Mucosa of rectum (tissue), 2 donors: ENCODE measurements at regions not wholly inside any gene's neighbourhood (a gene's known extent, or its start where the extent isn't known, plus 50 kb on each side); places are given as distances from the start of the nearest gene placed in this dataset.

ENCODE experiments used
- H3K27ac ChIP-seq, 2 donors: one replicate each; pipeline ENCODE4 v1.7.0; 2013; ENCODE audit warnings: inconsistent platforms in 2 of 2, low read depth in 2 of 2, low read length in 2 of 2
- H3K27me3 ChIP-seq, 2 donors: one replicate each; pipeline ENCODE4 v1.7.0; 2013; ENCODE audit warnings: low read length in 2 of 2; ENCODE audit not compliant: control insufficient read depth in 2 of 2, insufficient read depth in 2 of 2
- H3K36me3 ChIP-seq, 2 donors: one replicate each; pipeline ENCODE4 v1.7.0; 2013; ENCODE audit warnings: low read length in 2 of 2; ENCODE audit not compliant: control insufficient read depth in 2 of 2, insufficient read depth in 2 of 2
- H3K4me1 ChIP-seq, 2 donors: one replicate each; pipeline ENCODE4 v1.7.0; 2013; ENCODE audit warnings: low read length in 2 of 2, mild to moderate bottlenecking in 1 of 2; ENCODE audit not compliant: control insufficient read depth in 2 of 2, insufficient read depth in 2 of 2
- H3K4me3 ChIP-seq, 2 donors: one replicate each; pipeline ENCODE4 v1.7.0; 2013; ENCODE audit warnings: low read length in 2 of 2
- H3K9ac ChIP-seq, 2 donors: one replicate each; pipeline ENCODE4 v1.7.0; 2013; ENCODE audit warnings: low read length in 2 of 2, low read depth in 1 of 2, mild to moderate bottlenecking in 1 of 2
- H3K9me3 ChIP-seq, 2 donors: one replicate each; pipeline ENCODE4 v1.7.0; 2013; ENCODE audit warnings: low read length in 2 of 2; ENCODE audit not compliant: control insufficient read depth in 2 of 2
- donor health status: healthy.
- donor health status: Normal muscosa, but diverticular disease.

DNA sequence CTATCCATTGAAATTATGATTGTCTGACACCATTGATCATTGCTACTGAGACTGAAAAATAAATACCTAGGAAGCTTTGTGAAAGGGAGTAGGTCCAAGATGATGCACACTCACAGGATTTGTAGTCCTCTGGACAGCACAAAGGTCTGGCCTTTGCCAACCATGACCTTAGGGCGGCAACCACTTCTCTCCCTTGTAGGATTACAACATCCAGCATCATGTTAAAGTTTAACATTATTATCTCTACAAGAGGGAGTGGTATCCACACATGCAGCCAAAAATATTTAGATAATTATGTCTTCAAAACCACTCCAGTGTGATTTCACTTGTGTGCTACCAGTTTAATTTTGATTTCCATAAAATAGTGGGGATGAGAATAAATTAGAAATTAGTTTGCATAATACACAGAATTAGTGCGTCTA is 51.1 kb upstream of the NHSL1 start:
- Histone ChIP-seq H3K4me3 (no peak overlapping the region), H3K36me3 (no peaks in the 10 kb centered on the region), H3K27me3 (no peaks in the 10 kb centered on the region), H3K27ac (peak overlapping the region; percentile 26 to 32), H3K9me3 (no peaks in the 10 kb centered on the region), H3K4me1 (peaks cover 4 to 18% of the 10 kb centered on the region in 2 donors), H3K9ac (no peak overlapping the region)

DNA sequence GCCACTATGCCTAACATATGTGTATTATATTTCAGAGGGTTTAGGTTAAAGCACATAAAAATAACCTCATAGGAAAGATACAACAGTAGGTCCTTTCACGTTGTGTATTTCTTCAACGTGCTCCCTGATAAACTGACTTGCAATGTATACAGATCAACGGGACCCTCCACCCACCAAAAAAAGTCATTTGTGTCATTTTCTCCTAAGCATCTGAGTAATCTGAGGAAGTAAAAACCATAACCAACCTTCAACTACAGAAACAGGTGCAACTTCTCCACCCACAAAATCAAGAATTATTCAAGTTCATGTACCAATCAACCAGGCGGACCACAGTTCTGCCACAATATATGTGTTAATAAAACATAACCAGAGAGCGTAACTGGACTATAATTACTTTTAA is 54.9 kb upstream of the NHSL1 start:
- Histone ChIP-seq H3K4me1 (peaks cover 0 to 11% of the 10 kb centered on the region in 2 donors), H3K27ac (no peak overlapping the region), H3K36me3 (no peaks in the 10 kb centered on the region), H3K27me3 (no peaks in the 10 kb centered on the region), H3K4me3 (no peak overlapping the region), H3K9me3 (no peaks in the 10 kb centered on the region), H3K9ac (no peak overlapping the region)

DNA sequence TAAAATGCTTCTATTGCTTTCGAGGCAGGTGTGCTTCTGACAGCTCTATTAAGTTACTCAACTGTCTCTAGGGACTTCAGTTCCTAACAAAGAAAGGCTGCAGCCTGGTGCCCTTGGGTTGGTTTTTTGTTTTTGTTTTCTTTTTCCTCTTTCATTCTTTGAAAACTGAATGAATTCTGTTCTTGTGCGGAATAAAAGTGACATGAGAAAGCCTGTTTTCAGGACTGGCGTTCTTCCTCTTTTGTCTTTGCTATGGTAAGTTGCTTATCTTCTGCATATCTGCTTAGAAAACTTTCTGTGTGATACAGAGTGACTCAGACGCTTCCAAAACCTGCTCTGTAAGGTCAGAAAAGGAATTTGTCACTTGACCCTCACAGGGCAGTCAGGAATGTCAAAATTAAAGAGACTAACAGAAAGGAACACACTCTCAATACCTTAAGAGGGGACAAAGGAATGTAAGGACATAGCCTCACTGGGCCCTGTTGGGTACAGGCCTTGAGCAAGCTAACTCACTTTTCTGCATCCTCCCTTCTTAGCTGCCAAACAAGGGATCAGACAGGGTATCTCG is 56.2 kb upstream of the NHSL1 start:
- no peaks in the 10 kb centered on the region for H3K27me3 ChIP-seq
- H3K36me3 ChIP-seq: no peaks in the 10 kb centered on the region
- no peak overlapping the region for H3K27ac ChIP-seq
- H3K9ac ChIP-seq: no peak overlapping the region
- peaks cover 7 to 8% of the 10 kb centered on the region in 2 donors for H3K4me1 ChIP-seq
- H3K9me3 ChIP-seq: no peaks in the 10 kb centered on the region
- H3K4me3 ChIP-seq: no peak overlapping the region

DNA sequence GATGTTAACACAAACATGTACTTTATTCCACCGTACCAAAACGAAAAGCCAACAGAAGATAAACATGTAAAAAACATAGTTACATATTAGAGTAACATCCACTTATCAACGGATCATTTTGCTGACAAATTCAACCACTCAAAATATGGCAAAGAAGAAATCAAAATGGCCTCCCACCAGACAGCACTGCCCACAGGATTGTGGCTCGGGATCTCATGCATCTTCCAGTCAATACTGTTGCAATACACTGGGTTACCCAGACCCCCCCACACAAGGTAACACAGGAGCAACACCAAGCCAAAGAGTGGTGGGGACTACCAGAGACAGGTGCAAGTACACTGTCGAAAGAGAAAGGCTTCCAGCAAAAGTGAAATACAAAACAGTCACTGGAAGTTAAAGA is 57.9 kb upstream of the NHSL1 start:
- no peaks in the 10 kb centered on the region for H3K27me3 ChIP-seq
- H3K4me1 ChIP-seq: peaks cover 13 to 15% of the 10 kb centered on the region in 2 donors
- H3K4me3 ChIP-seq: no peak overlapping the region
- no peak overlapping the region for H3K9ac ChIP-seq
- no peaks in the 10 kb centered on the region for H3K36me3 ChIP-seq
- H3K27ac ChIP-seq: no peak overlapping the region
- no peaks in the 10 kb centered on the region for H3K9me3 ChIP-seq

DNA sequence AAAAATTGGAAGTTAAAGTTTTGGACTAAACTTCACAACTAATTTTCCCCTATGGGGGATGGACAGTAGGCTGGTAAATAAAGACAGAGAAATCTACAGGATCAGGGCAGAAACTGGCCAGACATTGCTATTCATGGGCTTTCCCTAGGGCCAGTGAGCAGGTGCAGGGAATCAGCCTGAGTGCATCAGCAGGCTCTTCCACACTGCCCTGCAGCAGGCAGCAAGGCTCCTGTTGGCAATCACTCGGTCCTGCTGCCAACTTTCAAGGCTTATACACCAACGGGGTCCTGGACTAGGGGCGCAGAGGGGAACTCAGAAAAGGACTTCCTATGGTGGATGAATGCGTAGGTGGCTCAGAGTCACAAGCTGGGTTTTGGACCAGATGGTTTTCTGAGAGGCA is 59.8 kb upstream of the NHSL1 start:
- H3K4me3 ChIP-seq: no peak overlapping the region
- H3K27ac ChIP-seq: no peak overlapping the region
- H3K9ac ChIP-seq: no peak overlapping the region
- H3K4me1 ChIP-seq: peaks cover 13 to 15% of the 10 kb centered on the region in 2 donors
- H3K9me3 ChIP-seq: no peaks in the 10 kb centered on the region
- no peaks in the 10 kb centered on the region for H3K36me3 ChIP-seq
- H3K27me3 ChIP-seq: no peaks in the 10 kb centered on the region

DNA sequence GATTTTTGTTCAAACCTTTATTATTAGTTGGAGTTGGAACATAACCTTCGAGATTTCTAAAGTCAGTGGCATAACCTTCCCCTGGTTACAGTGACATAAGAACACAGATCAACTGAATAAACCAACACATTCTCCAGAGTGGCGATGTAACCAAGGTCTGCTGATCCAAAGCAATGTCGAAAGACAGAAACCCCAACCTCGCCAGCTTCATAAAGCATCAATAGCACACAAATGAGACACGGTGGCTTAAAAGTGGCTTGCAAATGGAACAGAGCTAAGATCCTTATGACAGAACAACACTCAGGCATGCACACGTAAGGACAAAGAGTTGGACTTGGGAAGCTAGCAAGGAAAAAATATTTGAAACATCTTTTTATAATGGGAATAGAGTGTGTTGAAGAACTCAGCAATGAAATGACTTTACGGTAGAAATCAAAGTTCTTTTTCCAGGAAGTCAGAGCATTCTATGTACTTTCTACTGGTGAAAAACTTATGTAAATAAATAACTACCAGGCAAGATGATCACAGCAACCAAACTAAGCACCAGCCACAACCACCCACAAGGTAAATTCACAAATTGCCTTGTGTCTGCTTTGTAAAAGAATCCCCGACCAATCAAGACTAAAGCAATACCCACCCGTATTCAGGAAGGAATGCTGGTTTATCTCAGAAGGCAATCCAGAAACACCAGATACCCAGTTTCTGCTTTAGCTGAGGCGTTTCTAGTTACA is 61.0 kb upstream of the NHSL1 start:
- H3K27me3 ChIP-seq: no peaks in the 10 kb centered on the region
- H3K4me3 ChIP-seq: peak overlapping the region; percentile 41 to 58
- H3K9ac ChIP-seq: peak overlapping the region in 1 of 2 donors; percentile 27
- H3K36me3 ChIP-seq: no peaks in the 10 kb centered on the region
- peaks cover 13 to 15% of the 10 kb centered on the region in 2 donors for H3K4me1 ChIP-seq
- peak overlapping the region; percentile 75 to 85 for H3K27ac ChIP-seq
- H3K9me3 ChIP-seq: no peaks in the 10 kb centered on the region

DNA sequence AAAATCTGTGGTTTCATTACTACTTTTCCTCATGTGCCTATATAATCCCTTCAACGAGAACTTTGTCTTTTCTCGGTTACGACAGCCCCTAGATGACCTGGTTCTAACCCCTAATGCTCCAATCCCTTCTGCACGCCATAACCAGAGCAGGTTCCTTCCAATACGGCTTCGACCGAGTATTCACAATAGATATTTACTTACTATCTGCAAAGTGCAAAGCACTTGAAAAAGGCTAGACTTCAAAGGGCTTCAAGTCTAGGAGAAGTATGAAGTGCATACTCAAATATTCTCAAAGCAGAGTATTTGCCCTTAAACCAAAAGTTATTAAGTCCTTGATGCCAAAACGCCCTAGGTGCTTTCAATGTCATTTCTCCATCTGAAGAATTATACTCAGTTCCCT is 63.4 kb upstream of the NHSL1 start:
- Histone ChIP-seq H3K27ac (no peak overlapping the region), H3K36me3 (no peaks in the 10 kb centered on the region), H3K4me1 (peaks cover 13 to 15% of the 10 kb centered on the region in 2 donors), H3K27me3 (no peaks in the 10 kb centered on the region), H3K9ac (no peak overlapping the region), H3K9me3 (no peaks in the 10 kb centered on the region), H3K4me3 (no peak overlapping the region)

DNA sequence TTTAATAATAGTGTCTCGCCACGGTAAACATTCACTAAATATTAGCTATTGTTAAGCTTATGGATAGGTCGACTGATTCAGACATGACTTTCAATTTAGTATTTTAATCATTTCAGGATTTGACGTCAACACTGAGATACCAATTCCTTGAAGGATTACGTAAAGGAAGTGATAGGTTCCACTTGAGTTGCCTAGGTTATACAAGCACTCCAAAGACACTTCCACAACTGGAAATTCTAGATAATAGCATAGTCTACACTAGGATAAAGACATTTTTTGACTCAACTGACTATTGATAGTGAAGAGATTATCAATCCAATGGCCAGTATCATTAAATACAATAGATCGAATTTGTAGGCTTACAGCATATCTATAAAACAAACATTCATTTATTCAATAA is 63.9 kb upstream of the NHSL1 start:
- Histone ChIP-seq H3K27ac (no peak overlapping the region), H3K4me3 (no peak overlapping the region), H3K27me3 (no peaks in the 10 kb centered on the region), H3K9me3 (no peaks in the 10 kb centered on the region), H3K4me1 (peaks cover 13 to 15% of the 10 kb centered on the region in 2 donors), H3K9ac (no peak overlapping the region), H3K36me3 (no peaks in the 10 kb centered on the region)

DNA sequence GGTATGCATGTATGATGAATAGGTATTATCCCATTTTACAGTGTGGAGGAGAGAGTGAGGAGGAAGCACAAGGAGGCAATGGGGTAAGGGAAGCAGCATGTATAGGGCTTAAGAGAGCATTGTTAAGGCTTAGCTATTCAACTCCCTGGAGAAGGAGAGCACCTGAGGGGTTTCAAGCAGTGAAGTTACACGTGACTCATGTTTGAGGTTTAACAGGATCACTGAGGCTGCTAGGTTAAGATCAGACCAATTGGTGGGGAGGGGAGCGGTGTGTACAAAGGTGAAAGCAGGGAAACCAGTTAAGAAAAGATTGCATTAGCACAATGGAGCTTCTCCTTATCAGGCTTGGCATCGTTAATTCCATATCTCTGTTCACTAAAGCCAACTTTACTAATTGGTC is 64.4 kb upstream of the NHSL1 start:
- Histone ChIP-seq H3K9me3 (no peaks in the 10 kb centered on the region), H3K4me1 (peaks cover 13 to 15% of the 10 kb centered on the region in 2 donors), H3K27me3 (no peaks in the 10 kb centered on the region), H3K36me3 (no peaks in the 10 kb centered on the region), H3K9ac (no peak overlapping the region), H3K27ac (no peak overlapping the region), H3K4me3 (no peak overlapping the region)

DNA sequence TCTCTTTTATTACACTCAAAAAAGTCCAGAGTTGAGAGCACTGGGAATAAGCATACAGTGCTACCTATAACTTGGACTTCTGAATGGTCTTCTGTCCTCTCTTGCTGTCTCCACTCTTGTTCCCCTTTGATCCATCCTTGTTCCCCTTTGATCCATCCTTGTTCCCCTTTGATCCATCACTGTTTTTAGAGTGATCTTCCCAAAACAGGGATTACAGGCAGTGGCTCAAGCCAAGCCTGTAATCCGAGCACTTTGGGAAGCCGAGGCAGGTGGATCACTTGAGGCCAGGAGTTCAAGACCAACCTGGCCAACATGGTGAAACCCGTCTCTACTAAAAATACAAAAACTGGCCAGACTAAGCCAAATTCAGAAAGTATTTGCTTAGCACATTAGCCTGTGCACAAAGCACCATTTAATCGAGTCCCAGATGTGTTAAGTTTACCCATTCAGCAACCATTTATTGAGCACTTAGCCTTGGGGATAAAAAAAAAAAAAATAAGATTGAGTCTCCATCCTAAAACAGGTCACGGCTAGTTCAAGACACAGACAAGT is 65.0 kb upstream of the NHSL1 start:
- no peaks in the 10 kb centered on the region for H3K27me3 ChIP-seq
- H3K4me1 ChIP-seq: peaks cover 13 to 14% of the 10 kb centered on the region in 2 donors
- no peaks in the 10 kb centered on the region for H3K36me3 ChIP-seq
- no peak overlapping the region for H3K27ac ChIP-seq
- H3K9me3 ChIP-seq: no peaks in the 10 kb centered on the region
- H3K9ac ChIP-seq: no peak overlapping the region
- H3K4me3 ChIP-seq: no peak overlapping the region
